ENCODE measurements at regions not wholly inside any gene's neighbourhood (a gene's known extent, or its start where the extent isn't known, plus 50 kb on each side); places are given as distances from the start of the nearest gene placed in this dataset.

DNA sequence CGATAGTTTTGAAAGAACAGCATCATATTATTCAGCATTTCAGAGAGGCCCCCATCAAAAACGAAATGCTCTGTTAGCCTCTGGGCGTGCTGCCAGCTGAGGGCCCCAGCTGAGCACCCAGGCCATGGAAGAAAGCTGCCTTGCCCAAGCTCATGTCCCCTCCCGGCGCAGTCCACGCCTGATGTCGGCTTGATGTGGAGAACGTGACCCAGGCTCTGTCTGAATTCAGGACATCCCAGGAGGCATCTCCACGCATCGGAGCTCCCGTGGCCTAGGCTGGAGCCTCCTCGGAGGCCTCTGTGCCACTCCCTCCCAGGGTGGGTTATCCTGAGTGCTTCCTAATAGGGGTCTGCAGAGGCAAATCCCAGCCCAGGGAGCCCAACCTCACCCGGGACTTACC, 218.3 kb upstream of the AKR1E2 start:
- FAIRE-seq, result no peak
- H3K4me3 ChIP-seq (ENCODE audit: control insufficient read depth in 2 of 3, extremely low read depth in 1 of 3, insufficient read depth in 2 of 3, low read depth in 1 of 3, low read length in 3 of 3), result no peak overlapping the region
- no peaks in the 10 kb centered on the region for H3K36me3 ChIP-seq (ENCODE audit: control insufficient read depth in 2 of 2, extremely low read depth in 1 of 2, insufficient read depth in 2 of 2, low read length in 2 of 2)
- H4K20me1 ChIP-seq (ENCODE audit: control insufficient read depth, extremely low read depth, insufficient read depth, low read length), result no peaks in the 10 kb centered on the region
- no peaks in the 10 kb centered on the region for H3K9me3 ChIP-seq (ENCODE audit: control insufficient read depth, low read depth, low read length)
- TF ChIP-seq, protein P1, sequence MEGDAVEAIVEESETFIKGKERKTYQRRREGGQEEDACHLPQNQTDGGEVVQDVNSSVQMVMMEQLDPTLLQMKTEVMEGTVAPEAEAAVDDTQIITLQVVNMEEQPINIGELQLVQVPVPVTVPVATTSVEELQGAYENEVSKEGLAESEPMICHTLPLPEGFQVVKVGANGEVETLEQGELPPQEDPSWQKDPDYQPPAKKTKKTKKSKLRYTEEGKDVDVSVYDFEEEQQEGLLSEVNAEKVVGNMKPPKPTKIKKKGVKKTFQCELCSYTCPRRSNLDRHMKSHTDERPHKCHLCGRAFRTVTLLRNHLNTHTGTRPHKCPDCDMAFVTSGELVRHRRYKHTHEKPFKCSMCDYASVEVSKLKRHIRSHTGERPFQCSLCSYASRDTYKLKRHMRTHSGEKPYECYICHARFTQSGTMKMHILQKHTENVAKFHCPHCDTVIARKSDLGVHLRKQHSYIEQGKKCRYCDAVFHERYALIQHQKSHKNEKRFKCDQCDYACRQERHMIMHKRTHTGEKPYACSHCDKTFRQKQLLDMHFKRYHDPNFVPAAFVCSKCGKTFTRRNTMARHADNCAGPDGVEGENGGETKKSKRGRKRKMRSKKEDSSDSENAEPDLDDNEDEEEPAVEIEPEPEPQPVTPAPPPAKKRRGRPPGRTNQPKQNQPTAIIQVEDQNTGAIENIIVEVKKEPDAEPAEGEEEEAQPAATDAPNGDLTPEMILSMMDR (optimal IDR thresholded peaks at IDR 0.05 in 1 of 3, IDR thresholded peaks at IDR 0.05 in 1 of 3, conservative IDR thresholded peaks at IDR 0.05 in 1 of 3; ENCODE audit: extremely low read depth in 1 of 3, insufficient read depth in 2 of 3, low read length in 3 of 3), result no peak
- TF ChIP-seq EZH2 (IDR thresholded peaks at IDR 0.05; ENCODE audit: low read length), result no peak
- no peaks in the 10 kb centered on the region for H3K79me2 ChIP-seq (ENCODE audit: control insufficient read depth, insufficient read depth, low read length)
- no peak for DNase-seq (ENCODE audit: low read depth, low spot score)
- dilution Hi-C loops (cut with MboI; ENCODE audit: extremely low pct_ligation_motif_present, low sequenced_read_pairs), result no loop called here
- no peaks in the 10 kb centered on the region for H3K9me1 ChIP-seq (ENCODE audit: control insufficient read depth, extremely low read depth, insufficient read depth, low read length)
- no peak overlapping the region for H3K9ac ChIP-seq (ENCODE audit: control insufficient read depth, extremely low read depth, insufficient read depth, low read length)
- no peaks in the 10 kb centered on the region for H3K27me3 ChIP-seq (ENCODE audit: control insufficient read depth, extremely low read depth, insufficient read depth, low read length)
- H3K4me1 ChIP-seq (ENCODE audit: control insufficient read depth, extremely low read depth, insufficient read depth, low read length), result no peaks in the 10 kb centered on the region
- no peak overlapping the region for H2AFZ ChIP-seq (ENCODE audit: control insufficient read depth, low read length)
- no peak overlapping the region for H3K27ac ChIP-seq (ENCODE audit: control insufficient read depth, insufficient read depth, low read length)
- no peak overlapping the region for H3K4me2 ChIP-seq (ENCODE audit: control insufficient read depth, extremely low read depth, insufficient read depth, low read depth, low read length)

DNA sequence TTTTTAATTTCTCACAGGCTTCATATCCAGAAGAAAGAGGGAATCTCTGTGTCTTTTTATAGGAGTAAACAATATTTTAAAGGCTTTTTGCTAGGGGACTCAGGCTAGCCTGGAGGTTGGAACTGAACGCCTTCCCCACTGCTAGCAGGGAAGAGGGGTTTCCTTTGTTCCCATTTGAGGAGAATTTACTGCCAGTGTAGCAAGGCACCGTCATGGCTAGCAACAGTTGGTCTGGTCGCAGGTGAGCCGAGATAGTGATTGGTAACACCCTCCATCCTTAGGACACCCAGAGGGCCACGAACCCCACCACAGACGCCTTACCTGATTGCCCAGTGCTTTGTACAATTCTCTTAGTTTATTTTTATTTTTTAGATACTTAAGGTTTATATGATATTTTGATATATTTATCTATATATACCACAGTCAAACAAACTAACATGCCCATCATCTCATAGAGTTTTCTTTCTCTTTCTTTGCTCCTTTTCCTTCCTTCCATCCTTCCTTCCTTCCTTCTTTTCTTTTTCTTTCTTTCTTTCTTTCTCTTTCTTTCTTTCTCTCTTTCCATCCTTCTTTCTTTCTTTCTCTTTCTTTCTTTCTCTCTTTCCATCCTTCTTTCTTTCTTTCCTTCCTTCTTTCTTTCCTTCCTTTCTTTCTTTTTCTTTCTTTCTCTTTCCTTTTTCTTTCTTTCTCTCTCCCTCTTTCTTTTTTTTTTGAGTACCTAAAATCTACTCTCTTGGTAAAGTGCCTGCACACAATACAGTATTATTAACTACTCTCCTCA, 219.0 kb upstream of the AKR1E2 start:
- TF ChIP-seq, protein P1 (optimal IDR thresholded peaks at IDR 0.05 in 1 of 3, IDR thresholded peaks at IDR 0.05 in 1 of 3, conservative IDR thresholded peaks at IDR 0.05 in 1 of 3; ENCODE audit: extremely low read depth in 1 of 3, insufficient read depth in 2 of 3, low read length in 3 of 3), result no peak
- TF ChIP-seq EZH2 (IDR thresholded peaks at IDR 0.05; ENCODE audit: low read length), result no peak
- H3K27me3 ChIP-seq (ENCODE audit: control insufficient read depth, extremely low read depth, insufficient read depth, low read length), result no peaks in the 10 kb centered on the region

More for the DNA sequence above, 219.0 kb upstream of the AKR1E2 start:
- FAIRE-seq (no peak), DNase-seq (ENCODE audit: low read depth, low spot score) (no peak)
- no peaks in the 10 kb centered on the region for H3K79me2 ChIP-seq (ENCODE audit: control insufficient read depth, insufficient read depth, low read length)
- no peaks in the 10 kb centered on the region for H3K9me3 ChIP-seq (ENCODE audit: control insufficient read depth, low read depth, low read length)
- H3K9me1 ChIP-seq (ENCODE audit: control insufficient read depth, extremely low read depth, insufficient read depth, low read length), result no peaks in the 10 kb centered on the region
- no peak overlapping the region for H2AFZ ChIP-seq (ENCODE audit: control insufficient read depth, low read length)
- no peaks in the 10 kb centered on the region for H4K20me1 ChIP-seq (ENCODE audit: control insufficient read depth, extremely low read depth, insufficient read depth, low read length)
- no peak overlapping the region for H3K27ac ChIP-seq (ENCODE audit: control insufficient read depth, insufficient read depth, low read length)
- H3K4me1 ChIP-seq (ENCODE audit: control insufficient read depth, extremely low read depth, insufficient read depth, low read length), result no peaks in the 10 kb centered on the region
- H3K4me3 ChIP-seq (ENCODE audit: control insufficient read depth in 2 of 3, extremely low read depth in 1 of 3, insufficient read depth in 2 of 3, low read depth in 1 of 3, low read length in 3 of 3), result no peak overlapping the region
- H3K36me3 ChIP-seq (ENCODE audit: control insufficient read depth in 2 of 2, extremely low read depth in 1 of 2, insufficient read depth in 2 of 2, low read length in 2 of 2), result no peaks in the 10 kb centered on the region
- dilution Hi-C loops (cut with MboI; ENCODE audit: extremely low pct_ligation_motif_present, low sequenced_read_pairs), result no loop called here
- no peak overlapping the region for H3K4me2 ChIP-seq (ENCODE audit: control insufficient read depth, extremely low read depth, insufficient read depth, low read depth, low read length)
- H3K9ac ChIP-seq (ENCODE audit: control insufficient read depth, extremely low read depth, insufficient read depth, low read length), result no peak overlapping the region

All from keratinocyte (primary cell).